Activated CD4-positive, alpha-beta T cell treated with anti-CD3 and anti-CD28 coated beads for 36 hours (primary cell): ENCODE measurements at regions not wholly inside any gene's neighbourhood (a gene's known extent, or its start where the extent isn't known, plus 50 kb on each side); places are given as distances from the start of the nearest gene placed in this dataset.
A peak's percentile ranks its signal among the peaks of the same experiment; 100 is the strongest.

Experiments used
- ATAC-seq: fragments of 200-7000 bp; cut with Tn5 transposase; one replicate; pipeline ENCODE4 v1.10.0; 2021; ENCODE audit warnings: mild to moderate bottlenecking, moderate library complexity
- CTCF ChIA-PET: fragments of 350-600 bp; sonication (Branson Sonifier 250); formaldehyde crosslinking; loops from one replicate; lab custom pipeline; 2021; ENCODE audit warnings: antibody characterized with exemption; lab: Charles Lee
- POLR2A ChIA-PET: fragments of 350-600 bp; sonication (Branson Sonifier 250); formaldehyde crosslinking; loops from one replicate; lab custom pipeline; 2021; ENCODE audit warnings: antibody characterized with exemption, inconsistent platforms; lab: Charles Lee
- DNase-seq: peaks from one replicate; pipeline ENCODE4 v3.0.0-alpha.2; 2020
- H3K27ac Mint-ChIP-seq: one replicate; pipeline ENCODE4 v1.8.0; 2021; ENCODE audit warnings: mixed read lengths
- H3K27me3 Mint-ChIP-seq: one replicate; pipeline ENCODE4 v1.8.0; 2021; ENCODE audit warnings: mixed read lengths
- H3K36me3 Mint-ChIP-seq: one replicate; pipeline ENCODE4 v1.8.0; 2021; ENCODE audit warnings: low read depth, mixed read lengths
- H3K4me1 Mint-ChIP-seq: one replicate; pipeline ENCODE4 v1.8.0; 2021; ENCODE audit warnings: mixed read lengths
- H3K4me3 Mint-ChIP-seq: one replicate; pipeline ENCODE4 v1.8.0; 2021; ENCODE audit warnings: mild to moderate bottlenecking, moderate library complexity, mixed read lengths
- H3K9me3 Mint-ChIP-seq: one replicate; pipeline ENCODE4 v1.8.0; 2021; ENCODE audit warnings: low read depth, mixed read lengths
- intact Hi-C, 2 experiments: fragments of 100-400 bp; cut with DNase I in 1 of 2; cut with micrococcal nuclease in 1 of 2; formaldehyde crosslinking; loops; one replicate each; pipeline versions ENCODE4 v1.14.2 to v1.15.1; 2022 to 2024; cut with DNase I, micrococcal nuclease

DNA sequence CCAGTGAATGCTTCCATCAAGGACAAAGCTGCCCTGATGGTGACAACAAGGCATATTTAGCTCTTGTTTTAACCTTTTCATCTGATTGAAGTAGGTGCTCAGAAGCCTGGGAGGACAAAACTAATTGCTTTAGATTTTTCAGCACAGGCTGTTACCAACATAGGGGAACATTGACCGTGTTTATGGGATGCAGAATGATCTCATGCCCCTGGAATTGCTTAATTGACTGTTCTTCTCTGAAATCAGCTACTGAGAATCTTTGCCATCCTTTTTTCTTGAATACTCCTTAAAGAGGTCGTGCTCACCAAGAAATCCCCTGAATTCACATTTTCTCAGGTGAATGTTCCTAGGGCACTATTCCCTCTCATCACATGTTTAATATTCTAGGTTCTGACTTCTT is 95.9 kb upstream of the CCDC190 start:
- DNase-seq (no peak), ATAC-seq (no peak)
- H3K27me3 Mint-ChIP-seq, result peaks cover 13% of the 10 kb centered on the region
- intact Hi-C loops, result no loop called here
- H3K27ac Mint-ChIP-seq, result no peak overlapping the region
- H3K4me1 Mint-ChIP-seq, result peaks cover 3% of the 10 kb centered on the region
- CTCF ChIA-PET, result no interaction called here
- no peaks in the 10 kb centered on the region for H3K36me3 Mint-ChIP-seq
- no peak overlapping the region for H3K4me3 Mint-ChIP-seq
- H3K9me3 Mint-ChIP-seq, result no peaks in the 10 kb centered on the region
- POLR2A ChIA-PET, result no interaction called here

DNA sequence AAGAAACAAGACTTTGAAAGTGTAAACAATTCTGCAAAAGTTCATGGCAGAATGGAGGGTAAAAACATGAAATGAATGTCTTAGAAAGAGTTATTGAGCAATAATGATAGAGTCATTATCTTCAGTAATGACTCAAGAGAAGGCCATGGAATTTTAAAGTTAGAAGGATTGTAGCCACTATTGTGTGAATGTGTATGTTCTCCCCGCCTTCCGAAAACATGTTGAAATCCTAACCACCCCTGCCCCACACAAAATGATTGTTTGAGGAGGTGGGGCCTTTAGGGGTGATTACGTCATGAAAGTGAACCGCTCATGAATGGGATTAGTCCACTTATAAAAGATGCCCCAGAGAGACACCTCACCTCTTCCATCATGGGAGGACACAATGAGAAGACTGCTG is 93.8 kb upstream of the CCDC190 start:
- intact Hi-C loops, result no loop called here
- H3K4me1 Mint-ChIP-seq, result peaks cover 5% of the 10 kb centered on the region
- ATAC-seq (no peak), DNase-seq (no peak)
- H3K4me3 Mint-ChIP-seq, result no peak overlapping the region
- no peaks in the 10 kb centered on the region for H3K9me3 Mint-ChIP-seq
- H3K36me3 Mint-ChIP-seq, result no peaks in the 10 kb centered on the region
- CTCF ChIA-PET, result no interaction called here
- peaks cover 12% of the 10 kb centered on the region for H3K27me3 Mint-ChIP-seq
- H3K27ac Mint-ChIP-seq, result no peak overlapping the region
- POLR2A ChIA-PET, result no interaction called here

DNA sequence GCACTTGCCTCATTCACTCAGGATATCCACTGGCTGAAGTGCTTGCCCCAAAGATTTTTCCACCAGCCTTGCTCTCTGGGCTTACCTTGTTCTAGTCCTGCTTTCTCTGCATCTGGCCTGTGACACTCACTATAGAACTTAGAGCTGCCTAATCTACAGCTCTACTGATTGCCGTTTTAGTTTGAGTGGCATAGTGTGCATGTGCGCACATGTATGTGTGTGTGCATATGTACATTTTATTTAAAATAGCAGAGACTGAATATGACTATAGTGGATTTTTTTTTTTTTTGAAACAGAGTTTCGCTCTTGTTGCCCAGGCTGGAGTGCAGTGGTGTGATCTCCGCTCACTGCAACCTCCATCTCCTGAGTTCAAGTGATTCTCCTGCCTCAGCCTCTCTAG is 92.0 kb upstream of the CCDC190 start:
- intact Hi-C loops, result no loop called here
- Mint-ChIP-seq H3K9me3 (no peaks in the 10 kb centered on the region), H3K27ac (no peak overlapping the region), H3K4me1 (peaks cover 5% of the 10 kb centered on the region), H3K27me3 (peaks cover 12% of the 10 kb centered on the region), H3K36me3 (no peaks in the 10 kb centered on the region), H3K4me3 (no peak overlapping the region)
- no peak for DNase-seq
- POLR2A ChIA-PET, result no interaction called here
- ATAC-seq, result no peak
- CTCF ChIA-PET, result no interaction called here

DNA sequence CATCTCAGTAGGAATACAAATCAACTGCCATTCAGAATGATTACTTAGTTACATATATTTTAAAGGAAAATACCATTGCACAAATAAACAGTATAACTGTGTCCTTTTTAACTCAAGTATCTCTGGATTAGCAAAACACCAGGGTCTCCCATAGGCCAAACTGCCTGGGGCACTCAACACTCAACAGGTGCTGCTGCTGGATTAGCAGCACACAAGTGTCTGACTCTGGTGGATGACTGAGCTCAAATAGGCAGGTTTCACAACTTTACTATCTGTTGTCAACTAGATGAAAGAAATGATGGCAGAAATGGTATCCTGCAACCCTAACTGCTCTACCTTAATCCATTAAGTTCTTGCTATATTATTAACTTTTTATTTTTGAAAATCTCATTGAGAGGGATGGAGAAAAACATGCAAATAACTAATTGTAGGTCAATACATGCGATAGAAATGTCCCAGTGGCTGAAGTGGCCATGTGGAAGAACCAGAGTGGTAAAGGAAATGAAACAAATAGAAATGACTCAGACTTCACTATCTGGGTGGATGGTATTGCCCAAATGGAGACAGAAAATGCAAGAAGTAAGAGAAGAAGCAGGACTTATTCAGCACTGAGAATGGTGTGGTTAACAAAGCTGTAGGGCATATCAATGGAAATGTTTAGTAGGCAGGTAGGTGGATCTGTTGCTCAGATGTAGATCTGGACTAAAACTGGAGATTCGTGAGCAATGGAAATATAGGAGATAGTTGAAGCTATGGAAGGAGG is 90.8 kb upstream of the CCDC190 start:
- Mint-ChIP-seq H3K9me3 (no peaks in the 10 kb centered on the region), H3K27me3 (peaks cover 9% of the 10 kb centered on the region), H3K27ac (peak overlapping the region; percentile 55), H3K36me3 (no peaks in the 10 kb centered on the region), H3K4me3 (no peak overlapping the region), H3K4me1 (peaks cover 5% of the 10 kb centered on the region)
- ATAC-seq, result peak; percentile 77
- ChIA-PET POLR2A (no interaction called here), CTCF (no interaction called here)
- peak; percentile 3 for DNase-seq
- intact Hi-C loops, result no loop called here

DNA sequence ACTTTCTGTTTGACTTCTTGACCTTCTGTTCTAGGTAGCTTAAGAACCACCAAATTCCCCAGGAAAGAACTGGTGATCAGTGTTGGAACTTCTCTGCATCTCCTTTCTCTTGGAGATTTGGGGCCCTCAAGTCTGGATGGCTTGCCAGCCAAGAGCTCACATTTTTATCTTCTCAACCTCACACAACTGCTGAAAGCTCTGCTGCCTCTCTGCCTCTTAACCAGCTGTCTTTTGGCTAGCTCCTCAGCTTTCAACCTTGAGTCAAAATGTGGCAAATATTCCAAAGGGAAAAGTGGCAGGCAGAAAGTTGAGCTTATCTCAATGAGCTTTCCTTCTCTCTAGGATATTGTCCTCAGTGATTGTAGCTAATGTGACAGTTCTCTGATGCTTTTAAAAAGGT is 89.2 kb upstream of the CCDC190 start:
- H3K9me3 Mint-ChIP-seq, result no peaks in the 10 kb centered on the region
- H3K4me3 Mint-ChIP-seq, result no peak overlapping the region
- no peaks in the 10 kb centered on the region for H3K36me3 Mint-ChIP-seq
- H3K4me1 Mint-ChIP-seq, result peaks cover 5% of the 10 kb centered on the region
- ChIA-PET POLR2A (no interaction called here), CTCF (interaction anchor here (1.2 kb wide), 1 partner anchor 9 kb away, joined by 3 read pairs; no protein-coding TSS in a partner anchor)
- H3K27me3 Mint-ChIP-seq, result peaks cover 11% of the 10 kb centered on the region
- H3K27ac Mint-ChIP-seq, result no peak overlapping the region
- DNase-seq (no peak), ATAC-seq (no peak)
- intact Hi-C loops, result no loop called here

DNA sequence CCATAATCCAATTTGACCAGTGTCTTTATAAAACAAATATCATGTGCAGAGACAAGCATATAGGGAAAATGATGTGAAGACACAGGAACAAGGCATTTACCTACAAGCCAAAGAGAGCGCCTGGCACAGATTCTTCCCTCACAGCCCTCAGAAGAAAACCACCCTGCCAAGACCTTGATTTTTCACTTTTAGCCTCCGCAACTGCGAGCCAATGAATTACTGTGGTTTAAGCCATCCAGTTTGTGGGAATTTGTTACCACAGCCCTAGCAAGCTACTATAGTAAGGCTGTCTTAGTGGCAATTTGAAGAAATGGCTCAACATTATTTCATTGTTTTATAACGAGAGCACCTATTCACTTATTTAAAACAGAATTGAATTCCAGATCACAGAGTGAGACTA is 85.7 kb upstream of the CCDC190 start:
- ATAC-seq (no peak), DNase-seq (no peak)
- Mint-ChIP-seq H3K9me3 (no peaks in the 10 kb centered on the region), H3K36me3 (no peaks in the 10 kb centered on the region), H3K27me3 (peaks cover 16% of the 10 kb centered on the region), H3K27ac (no peak overlapping the region), H3K4me3 (no peak overlapping the region), H3K4me1 (peaks cover 4% of the 10 kb centered on the region)
- ChIA-PET CTCF (no interaction called here), POLR2A (no interaction called here)
- intact Hi-C loops, result no loop called here

DNA sequence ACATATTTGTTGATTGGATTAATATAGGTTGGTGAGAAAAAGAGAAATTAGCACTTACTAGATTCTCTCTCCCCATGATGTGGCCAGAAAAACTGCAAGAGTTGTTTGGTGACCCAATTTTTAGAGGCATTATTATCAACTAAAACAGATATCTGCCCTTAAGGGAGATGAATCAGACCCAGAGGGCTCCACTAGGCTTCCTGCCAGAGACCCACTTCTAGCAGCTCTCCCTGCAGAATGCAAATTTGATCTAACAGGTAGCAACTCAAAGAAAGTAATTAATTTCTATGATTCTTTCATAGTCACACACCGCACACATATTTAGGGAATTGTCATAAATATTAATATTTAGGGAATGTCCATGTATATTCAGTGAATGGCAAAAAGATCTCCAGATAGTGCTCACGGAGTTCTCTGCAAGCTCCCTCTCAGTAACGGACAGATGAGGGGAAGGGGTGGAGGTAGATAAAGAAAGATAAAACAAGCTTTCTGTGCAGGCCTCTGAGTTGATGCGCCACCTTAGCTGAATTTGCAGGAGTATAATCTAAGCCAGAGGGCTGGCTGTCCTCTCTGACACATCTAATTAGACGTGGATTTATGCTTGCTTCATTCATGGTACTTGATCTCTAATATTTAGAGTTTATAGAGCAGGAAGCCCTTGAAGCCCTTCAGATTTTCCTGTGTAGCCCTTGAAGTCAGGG is 84.1 kb upstream of the CCDC190 start:
- ChIA-PET POLR2A (no interaction called here), CTCF (no interaction called here)
- Mint-ChIP-seq H3K4me1 (peaks cover 4% of the 10 kb centered on the region), H3K27ac (no peak overlapping the region), H3K9me3 (no peaks in the 10 kb centered on the region), H3K36me3 (no peaks in the 10 kb centered on the region), H3K4me3 (no peak overlapping the region), H3K27me3 (peaks cover 20% of the 10 kb centered on the region)
- DNase-seq, result no peak
- intact Hi-C loops, result no loop called here
- no peak for ATAC-seq

DNA sequence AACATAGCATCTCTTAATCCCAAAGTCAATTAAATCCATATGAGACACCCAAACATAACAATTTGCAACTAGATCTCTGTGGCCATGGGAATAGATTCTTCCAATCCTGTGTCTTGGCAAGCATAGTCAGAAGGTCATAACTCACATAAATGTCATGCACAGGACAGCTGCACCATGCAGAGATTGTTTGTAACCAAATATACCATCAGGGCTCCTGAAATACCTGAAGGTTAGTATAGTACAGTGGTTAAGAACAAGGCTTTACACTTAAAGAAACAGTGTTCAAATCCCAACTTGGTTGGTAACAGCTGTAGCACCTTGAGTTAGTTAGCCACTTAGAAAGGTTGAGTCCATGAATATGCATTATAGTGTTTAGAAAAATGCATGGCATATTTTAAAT is 82.6 kb upstream of the CCDC190 start:
- intact Hi-C loops, result no loop called here
- no peak overlapping the region for H3K4me3 Mint-ChIP-seq
- DNase-seq (no peak), ATAC-seq (no peak)
- no peak overlapping the region for H3K27ac Mint-ChIP-seq
- peaks cover 4% of the 10 kb centered on the region for H3K4me1 Mint-ChIP-seq
- CTCF ChIA-PET, result no interaction called here
- no peaks in the 10 kb centered on the region for H3K9me3 Mint-ChIP-seq
- H3K27me3 Mint-ChIP-seq, result peaks cover 29% of the 10 kb centered on the region
- no peaks in the 10 kb centered on the region for H3K36me3 Mint-ChIP-seq
- POLR2A ChIA-PET, result no interaction called here

DNA sequence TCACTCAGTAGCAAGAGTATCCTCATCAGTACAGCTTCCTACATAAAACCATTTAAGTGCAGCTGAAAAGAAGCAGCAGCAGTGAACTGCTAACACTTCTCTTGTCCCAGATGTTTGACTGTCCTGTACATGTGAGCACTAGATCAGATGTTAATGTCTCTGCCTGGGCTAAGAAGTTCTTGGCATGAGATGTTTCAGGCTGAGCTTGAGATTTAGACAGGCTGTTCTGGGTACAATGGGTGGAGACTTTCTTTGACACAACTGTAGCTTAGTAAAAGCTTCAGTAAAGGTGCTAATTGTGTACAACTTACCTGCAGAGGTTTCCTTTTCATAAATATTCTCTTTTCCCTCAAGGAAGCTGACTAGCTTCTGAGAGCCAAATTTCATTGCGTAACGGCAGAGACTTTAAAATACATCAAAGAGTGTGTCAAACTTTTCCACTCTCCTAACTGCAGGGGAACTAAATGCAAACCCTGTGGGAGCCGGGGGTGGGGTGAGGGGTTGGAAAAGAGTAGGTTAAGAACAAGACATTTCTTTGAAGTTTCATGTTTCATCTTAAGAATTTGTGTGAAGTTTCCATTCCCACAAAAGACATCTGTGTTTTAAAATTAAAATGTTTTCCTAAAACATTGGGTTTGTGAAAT is 82.1 kb upstream of the CCDC190 start:
- Mint-ChIP-seq H3K27ac (no peak overlapping the region), H3K27me3 (peaks cover 29% of the 10 kb centered on the region), H3K36me3 (no peaks in the 10 kb centered on the region), H3K4me3 (no peak overlapping the region), H3K4me1 (peaks cover 4% of the 10 kb centered on the region), H3K9me3 (no peaks in the 10 kb centered on the region)
- ATAC-seq (no peak), DNase-seq (peak; percentile 6)
- POLR2A ChIA-PET, result no interaction called here
- intact Hi-C loops, result no loop called here
- CTCF ChIA-PET, result interaction anchor here (0.9 kb wide), 1 partner anchor 9 kb away, joined by 4 read pairs; no protein-coding TSS in a partner anchor

DNA sequence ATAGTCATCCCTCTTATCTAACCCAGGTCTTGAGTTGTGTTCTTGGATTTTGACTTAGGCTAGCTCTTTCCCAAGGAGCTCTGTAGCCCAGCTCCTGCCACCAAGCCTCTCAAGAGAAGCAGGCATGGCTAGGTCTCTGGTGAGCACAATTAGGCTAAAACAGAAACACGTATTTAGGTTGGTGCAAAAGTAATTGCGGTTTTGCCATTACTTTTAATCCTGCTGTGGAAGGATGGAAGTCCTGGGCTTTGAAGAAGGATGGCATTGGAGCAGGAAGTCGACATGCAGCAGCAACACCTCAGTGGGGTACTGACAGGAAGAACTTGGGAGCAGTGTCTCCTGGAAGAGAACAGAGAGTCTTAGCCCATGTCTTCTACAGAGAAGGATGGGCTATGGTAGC is 80.0 kb upstream of the CCDC190 start:
- Mint-ChIP-seq H3K27ac (no peak overlapping the region), H3K4me1 (peaks cover 4% of the 10 kb centered on the region), H3K4me3 (no peak overlapping the region), H3K9me3 (no peaks in the 10 kb centered on the region), H3K27me3 (peaks cover 29% of the 10 kb centered on the region), H3K36me3 (no peaks in the 10 kb centered on the region)
- ChIA-PET POLR2A (no interaction called here), CTCF (interaction anchor here (0.6 to 1.3 kb wide), 2 partner anchors 9 to 191 kb away, joined by 3 read pairs; no protein-coding TSS in a partner anchor)
- intact Hi-C loops, result no loop called here
- DNase-seq, result no peak
- no peak for ATAC-seq

DNA sequence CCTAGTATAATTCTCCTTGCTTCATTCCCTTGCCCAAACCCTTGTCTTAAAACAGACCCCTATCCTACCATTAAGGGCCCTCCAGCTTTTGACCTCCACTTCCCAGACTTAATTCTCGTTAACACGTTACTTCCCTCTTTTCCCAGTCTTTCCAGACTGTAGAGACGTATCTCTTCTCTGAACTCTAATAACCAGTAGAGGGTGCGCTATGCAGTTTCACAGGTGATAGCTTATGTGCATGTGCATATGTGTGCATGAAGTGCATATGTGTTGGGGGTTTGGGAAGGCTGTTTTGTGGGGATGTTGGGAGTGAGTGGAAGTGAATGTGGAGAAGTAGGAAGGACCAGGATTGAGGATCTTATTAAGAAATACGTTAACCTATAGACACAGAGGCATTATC is 78.1 kb upstream of the CCDC190 start:
- H3K36me3 Mint-ChIP-seq, result no peaks in the 10 kb centered on the region
- ChIA-PET POLR2A (no interaction called here), CTCF (no interaction called here)
- H3K4me1 Mint-ChIP-seq, result peaks cover 4% of the 10 kb centered on the region
- ATAC-seq, result no peak
- intact Hi-C loops, result no loop called here
- H3K9me3 Mint-ChIP-seq, result no peaks in the 10 kb centered on the region
- DNase-seq, result no peak
- no peak overlapping the region for H3K4me3 Mint-ChIP-seq
- H3K27ac Mint-ChIP-seq, result no peak overlapping the region
- H3K27me3 Mint-ChIP-seq, result peaks cover 38% of the 10 kb centered on the region
